Ovary (tissue), 3 donors: ENCODE measurements at regions not wholly inside any gene's neighbourhood (a gene's known extent, or its start where the extent isn't known, plus 50 kb on each side); places are given as distances from the start of the nearest gene placed in this dataset.

Experiments
- CTCF ChIP-seq, 3 donors: fragments of 450-650 bp in 2 of 3; fragments of 200-600 bp in 1 of 3; IDR thresholded peaks; one replicate each; pipeline versions ENCODE4 v1.5.1 to v1.8.0; 2016 to 2022; ENCODE audit warnings: antibody characterized with exemption in 3 of 3, mild to moderate bottlenecking in 1 of 3
- EP300 ChIP-seq: sonication (generic); formaldehyde crosslinking; IDR thresholded peaks from one replicate; pipeline ENCODE4 v1.6.1; 2017; ENCODE audit warnings: antibody characterized with exemption
- POLR2A ChIP-seq: fragments of 450-650 bp; IDR thresholded peaks from one replicate; pipeline ENCODE4 v1.6.1; 2017; ENCODE audit warnings: antibody characterized with exemption, mild to moderate bottlenecking, moderate library complexity
- donor health status: DM: no; HTN: no; CAD: no.

GRCh38 chr6:119523556-119523955, 174.0 kb upstream of the MAN1A1 start:
- no peak for TF ChIP-seq CTCF (IDR thresholded peaks at IDR 0.05)
- TF ChIP-seq POLR2A = no peak
- TF ChIP-seq EP300 = no peak
